ENCODE measurements at regions not wholly inside any gene's neighbourhood (a gene's known extent, or its start where the extent isn't known, plus 50 kb on each side); places are given as distances from the start of the nearest gene placed in this dataset.

GRCh38 chr15:62975515-62975914 is 67.0 kb upstream of the TPM1 start:
- DNase-seq: no peak

- no peak for DNase-seq
These were observed 66.2 kb upstream of the TPM1 start for GRCh38 chr15:62976301-62976881.

GRCh38 chr15:62977952-62978811 is 64.4 kb upstream of the TPM1 start:
- no peak for DNase-seq

GRCh38 chr15:62979252-62979651 is 63.3 kb upstream of the TPM1 start:
- DNase-seq: no peak

GRCh38 chr15:62981071-62981470 is 61.5 kb upstream of the TPM1 start:
- no peak for DNase-seq

GRCh38 chr15:62983956-62984355 is 58.6 kb upstream of the TPM1 start:
- DNase-seq: no peak

GRCh38 chr15:62985768-62986167 is 56.8 kb upstream of the TPM1 start:
- DNase-seq: no peak

GRCh38 chr15:62986948-62987347 is 55.6 kb upstream of the TPM1 start:
- DNase-seq: no peak

GRCh38 chr15:62988701-62989100 is 53.8 kb upstream of the TPM1 start:
- DNase-seq: no peak

- DNase-seq: no peak
These were observed 53.0 kb upstream of the TPM1 start for GRCh38 chr15:62989366-62990055.

GRCh38 chr15:62991698-62992097 is 50.8 kb upstream of the TPM1 start:
- DNase-seq: no peak

- no peak for DNase-seq
These were observed 50.2 kb upstream of the TPM1 start for GRCh38 chr15:62992302-62992701.
